WTC11 (cell line): ENCODE measurements at regions not wholly inside any gene's neighbourhood (a gene's known extent, or its start where the extent isn't known, plus 50 kb on each side); places are given as distances from the start of the nearest gene placed in this dataset.

Experiments used
- ATAC-seq: fragments of 200-7000 bp; cut with Tn5 transposase; 2 replicates; pipeline ENCODE4 v1.10.0; 2021; ENCODE audit warnings: mild to moderate bottlenecking, moderate library complexity
- CTCF ChIA-PET: fragments of 300-600 bp; sonication (Branson Sonifier 250); formaldehyde crosslinking; loops from one replicate; lab custom pipeline; 2021; ENCODE audit warnings: antibody characterized with exemption; lab: Charles Lee
- POLR2A ChIA-PET: fragments of 350-600 bp; sonication (Branson Sonifier 250); formaldehyde crosslinking; loops from one replicate; lab custom pipeline; 2021; ENCODE audit warnings: antibody characterized with exemption; lab: Charles Lee
- DNase-seq: peaks from one replicate; pipeline ENCODE4 v3.0.0; 2021; ENCODE audit warnings: low spot score
- H3K27ac Mint-ChIP-seq: 2 replicates; pipeline ENCODE4 v1.8.0; 2021; ENCODE audit warnings: mixed read lengths
- H3K27me3 Mint-ChIP-seq: 2 replicates; pipeline ENCODE4 v1.8.0; 2021; ENCODE audit warnings: low read depth, mild to moderate bottlenecking, moderate library complexity, mixed read lengths
- H3K36me3 Mint-ChIP-seq: 2 replicates; pipeline ENCODE4 v1.8.0; 2021; ENCODE audit warnings: mixed read lengths
- H3K4me1 Mint-ChIP-seq: 2 replicates; pipeline ENCODE4 v1.8.0; 2022; ENCODE audit warnings: mixed read lengths
- H3K4me3 Mint-ChIP-seq: 2 replicates; pipeline ENCODE4 v1.8.0; 2021; ENCODE audit warnings: mild to moderate bottlenecking, moderate library complexity, mixed read lengths
- H3K9me3 Mint-ChIP-seq: 2 replicates; pipeline ENCODE4 v1.8.0; 2021; ENCODE audit warnings: mixed read lengths
- AFF4 ChIP-seq: sonication (generic); formaldehyde crosslinking; IDR thresholded peaks from 2 replicates; pipeline ENCODE4 v1.8.1; 2023; ENCODE audit warnings: mild to moderate bottlenecking, missing genetic modification reagents, borderline replicate concordance
- ATF3 ChIP-seq: sonication (generic); formaldehyde crosslinking; conservative IDR thresholded peaks from 2 replicates; pipeline ENCODE4 v1.8.1; 2022; ENCODE audit warnings: mild to moderate bottlenecking, missing genetic modification reagents
- E2F1 ChIP-seq: sonication (generic); formaldehyde crosslinking; IDR thresholded peaks from 2 replicates; pipeline ENCODE4 v1.8.0; 2022; ENCODE audit warnings: mild to moderate bottlenecking, missing genetic modification reagents
- E2F5 ChIP-seq: sonication (generic); formaldehyde crosslinking; IDR thresholded peaks from 2 replicates; pipeline ENCODE4 v1.8.1; 2022; ENCODE audit warnings: mild to moderate bottlenecking, moderate library complexity, missing genetic modification reagents
- ETV6 ChIP-seq: sonication (generic); formaldehyde crosslinking; IDR thresholded peaks from 2 replicates; pipeline ENCODE4 v1.8.1; 2022; ENCODE audit warnings: mild to moderate bottlenecking, missing genetic modification reagents
- MAX ChIP-seq: sonication (generic); formaldehyde crosslinking; IDR thresholded peaks from 2 replicates; pipeline ENCODE4 v1.8.0; 2022; ENCODE audit warnings: mild to moderate bottlenecking, missing genetic modification reagents
- PRDM15 ChIP-seq: sonication (generic); formaldehyde crosslinking; IDR thresholded peaks from 2 replicates; pipeline ENCODE4 v1.8.0; 2022; ENCODE audit warnings: missing genetic modification reagents
- SMAD4 ChIP-seq: sonication (generic); formaldehyde crosslinking; IDR thresholded peaks from 2 replicates; pipeline ENCODE4 v1.8.0; 2022; ENCODE audit warnings: mild to moderate bottlenecking, missing genetic modification reagents
- ZBTB43 ChIP-seq: sonication (generic); formaldehyde crosslinking; IDR thresholded peaks from 2 replicates; pipeline ENCODE4 v1.8.1; 2023; ENCODE audit warnings: mild to moderate bottlenecking, missing genetic modification reagents
- ZMAT4 ChIP-seq: fragments of 250-450 bp; sonication (Bioruptor Pico); IDR thresholded peaks from 2 replicates; pipeline ENCODE4 v1.9.0; 2021; ENCODE audit warnings: mild to moderate bottlenecking
- ZNF232 ChIP-seq: sonication (generic); formaldehyde crosslinking; IDR thresholded peaks from 2 replicates; pipeline ENCODE4 v1.8.0; 2022; ENCODE audit warnings: mild to moderate bottlenecking, missing genetic modification reagents
- ZNF317 ChIP-seq: sonication (generic); formaldehyde crosslinking; IDR thresholded peaks from 2 replicates; pipeline ENCODE4 v1.8.1; 2023; ENCODE audit warnings: low read depth, mild to moderate bottlenecking, moderate library complexity, missing genetic modification reagents, borderline replicate concordance
- ZNF396 ChIP-seq: fragments of 250-450 bp; sonication (Bioruptor Pico); IDR thresholded peaks from 2 replicates; pipeline ENCODE4 v1.8.0; 2021; ENCODE audit warnings: mild to moderate bottlenecking, moderate library complexity, borderline replicate concordance
- ZNF671 ChIP-seq: fragments of 250-450 bp; sonication (Bioruptor Pico); IDR thresholded peaks from 2 replicates; pipeline ENCODE4 v1.8.0; 2021; ENCODE audit warnings: mild to moderate bottlenecking

GRCh38 chr11:70494559-70495350, 96.4 kb downstream of the CTTN start:
- Mint-ChIP-seq H3K4me3 (no peak overlapping the region), H3K27ac (no peak overlapping the region), H3K4me1 (no peaks in the 10 kb centered on the region), H3K36me3 (peaks cover 21% of the 10 kb centered on the region), H3K27me3 (no peaks in the 10 kb centered on the region), H3K9me3 (peaks cover 13% of the 10 kb centered on the region)
- TF ChIP-seq E2F5 (CRISPR knock-in tag) = no peak
- no peak for TF ChIP-seq ZNF232 (CRISPR knock-in tag)
- no peak for TF ChIP-seq ZBTB43 (CRISPR knock-in tag)
- no peak for TF ChIP-seq E2F1
- no peak for TF ChIP-seq ETV6 (CRISPR knock-in tag)
- no peak for TF ChIP-seq ZMAT4 (CRISPR knock-in tag)
- no peak for TF ChIP-seq ZNF317 (CRISPR knock-in tag)
- DNase-seq (no peak), ATAC-seq (no peak)
- CTCF ChIA-PET = no interaction called here
- POLR2A ChIA-PET = no interaction called here

GRCh38 chr11:70495351-70496310, 97.3 kb downstream of the CTTN start:
- CTCF ChIA-PET = interaction anchor here (1.0 kb wide), 1 partner anchor 13 kb away, joined by 3 read pairs; no protein-coding TSS in a partner anchor
- H3K36me3 Mint-ChIP-seq = peaks cover 14% of the 10 kb centered on the region
- H3K9me3 Mint-ChIP-seq = peaks cover 11% of the 10 kb centered on the region
- no peak for DNase-seq
- H3K4me3 Mint-ChIP-seq = no peak overlapping the region
- H3K27me3 Mint-ChIP-seq = no peaks in the 10 kb centered on the region
- POLR2A ChIA-PET = no interaction called here
- no peak for ATAC-seq
- H3K27ac Mint-ChIP-seq = no peak overlapping the region
- no peaks in the 10 kb centered on the region for H3K4me1 Mint-ChIP-seq
- TF ChIP-seq PRDM15 (CRISPR knock-in tag) (no peak), ZNF396 (CRISPR knock-in tag) (no peak), ATF3 (CRISPR knock-in tag) (no peak), SMAD4 (CRISPR knock-in tag) (no peak), MAX (CRISPR knock-in tag) (no peak), ZNF671 (no peak), AFF4 (no peak), E2F5 (CRISPR knock-in tag) (no peak)
